NCI-H2081 treated with DMSO at 0.1 percent for 48 hours (cell line): ENCODE measurements at regions not wholly inside any gene's neighbourhood (a gene's known extent, or its start where the extent isn't known, plus 50 kb on each side); places are given as distances from the start of the nearest gene placed in this dataset.

Experiments used
- DNase-seq: peaks from one replicate; lab custom pipeline; 2025; lab: John Stamatoyannopoulos, UW

GRCh38 chr5:5005353-5005752, 134.8 kb upstream of the ADAMTS16 start:
- DNase-seq: no peak

- DNase-seq: no peak
Measured at GRCh38 chr5:5006548-5006947, 133.6 kb upstream of the ADAMTS16 start.

- no peak for DNase-seq
Measured at GRCh38 chr5:5009240-5009639, 130.9 kb upstream of the ADAMTS16 start.

- DNase-seq: no peak
Measured at GRCh38 chr5:5011151-5011550, 129.0 kb upstream of the ADAMTS16 start.

- no peak for DNase-seq
Measured at GRCh38 chr5:5014586-5015235, 125.4 kb upstream of the ADAMTS16 start.

GRCh38 chr5:5017827-5018577, 122.1 kb upstream of the ADAMTS16 start:
- DNase-seq: no peak

GRCh38 chr5:5018578-5018970, 121.6 kb upstream of the ADAMTS16 start:
- DNase-seq: no peak

GRCh38 chr5:5021436-5021835, 118.7 kb upstream of the ADAMTS16 start:
- no peak for DNase-seq

GRCh38 chr5:5025098-5025773, 114.9 kb upstream of the ADAMTS16 start:
- no peak for DNase-seq

- DNase-seq: no peak
Measured at GRCh38 chr5:5025774-5026408, 114.2 kb upstream of the ADAMTS16 start.

- DNase-seq: no peak
Measured at GRCh38 chr5:5026409-5026785, 113.7 kb upstream of the ADAMTS16 start.

- DNase-seq: no peak
Measured at GRCh38 chr5:5031665-5032064, 108.5 kb upstream of the ADAMTS16 start.

GRCh38 chr5:5037674-5038073, 102.5 kb upstream of the ADAMTS16 start:
- DNase-seq: no peak

- DNase-seq: no peak
Measured at GRCh38 chr5:5039918-5040317, 100.2 kb upstream of the ADAMTS16 start.

GRCh38 chr5:5040712-5041111, 99.4 kb upstream of the ADAMTS16 start:
- DNase-seq: no peak

- DNase-seq: no peak
Measured at GRCh38 chr5:5042806-5043205, 97.3 kb upstream of the ADAMTS16 start.

GRCh38 chr5:5043346-5043745, 96.8 kb upstream of the ADAMTS16 start:
- no peak for DNase-seq

GRCh38 chr5:5044247-5044840, 95.8 kb upstream of the ADAMTS16 start:
- DNase-seq: no peak

- no peak for DNase-seq
Measured at GRCh38 chr5:5046680-5047502, 93.2 kb upstream of the ADAMTS16 start.

GRCh38 chr5:5050801-5051200, 89.3 kb upstream of the ADAMTS16 start:
- no peak for DNase-seq

- DNase-seq: no peak
Measured at GRCh38 chr5:5055712-5056111, 84.4 kb upstream of the ADAMTS16 start.
